ENCODE measurements at regions not wholly inside any gene's neighbourhood (a gene's known extent, or its start where the extent isn't known, plus 50 kb on each side); places are given as distances from the start of the nearest gene placed in this dataset.

DNA sequence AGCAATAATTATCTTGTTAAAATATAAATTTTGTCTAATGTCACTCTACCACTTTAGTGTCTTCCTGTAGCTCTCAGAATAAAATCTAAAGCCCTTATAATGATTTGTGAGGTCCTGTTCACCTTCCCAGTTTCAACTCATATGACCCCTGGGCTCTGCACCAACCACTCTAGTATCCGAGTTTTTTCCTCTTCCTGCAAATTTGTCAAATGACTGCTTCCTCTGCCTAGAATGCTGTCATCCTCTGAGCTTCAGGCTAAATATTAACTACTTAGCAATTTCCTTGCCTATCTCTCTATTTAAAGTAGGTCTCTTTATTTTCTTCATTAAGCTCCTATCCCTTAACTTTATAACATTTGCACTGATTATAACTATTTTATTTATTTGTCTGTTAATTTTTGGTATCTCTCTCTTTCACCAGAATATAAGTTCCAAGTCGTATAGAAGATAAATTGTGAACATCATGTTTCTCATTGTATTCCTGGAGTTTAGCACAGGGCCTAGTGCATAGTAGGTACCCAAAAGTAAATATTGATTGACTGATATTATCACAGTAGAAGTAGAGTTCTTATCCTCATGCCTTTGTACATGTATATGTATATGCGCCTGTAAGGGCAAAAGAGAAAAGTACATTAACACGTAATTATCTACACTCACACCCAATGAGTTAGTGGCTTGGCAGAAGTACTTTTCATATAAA lies 196.0 kb downstream of the BCAT1 start:
- H3K4me3 ChIP-seq: no peak overlapping the region
- FAIRE-seq: no peak
- H3K9me3 ChIP-seq: no peaks in the 10 kb centered on the region
- H3K27ac ChIP-seq: no peak overlapping the region
- ATAC-seq: no peak
- 23% methylated on average over 4 of the region's 4 CpGs for WGBS (ENCODE audit: missing lambda C conversion rate)
- TF ChIP-seq ZNF302 (CRISPR knock-in tag; IDR thresholded peaks at IDR 0.05) (no peak), NPAS2 (CRISPR knock-in tag; IDR thresholded peaks at IDR 0.05; ENCODE audit: borderline replicate concordance) (no peak), RAD21 (conservative IDR thresholded peaks at IDR 0.05 in 1 of 2, IDR thresholded peaks at IDR 0.05 in 1 of 2) (no peak), KDM5A (IDR thresholded peaks at IDR 0.05) (no peak), HOXB13 (CRISPR knock-in tag; IDR thresholded peaks at IDR 0.05; ENCODE audit: low read depth) (no peak), NFE2L2 (conservative IDR thresholded peaks at IDR 0.05; ENCODE audit: low read length) (no peak), CBX2 (IDR thresholded peaks at IDR 0.05; ENCODE audit: borderline replicate concordance, low read depth) (no peak), BCL3 (IDR thresholded peaks at IDR 0.05) (no peak), RCOR1 (IDR thresholded peaks at IDR 0.05; ENCODE audit: low read depth, low read length) (no peak), EP300 (IDR thresholded peaks at IDR 0.05) (no peak), TFCP2L1 (CRISPR knock-in tag; IDR thresholded peaks at IDR 0.05) (no peak)
- TF ChIP-seq, protein P1, sequence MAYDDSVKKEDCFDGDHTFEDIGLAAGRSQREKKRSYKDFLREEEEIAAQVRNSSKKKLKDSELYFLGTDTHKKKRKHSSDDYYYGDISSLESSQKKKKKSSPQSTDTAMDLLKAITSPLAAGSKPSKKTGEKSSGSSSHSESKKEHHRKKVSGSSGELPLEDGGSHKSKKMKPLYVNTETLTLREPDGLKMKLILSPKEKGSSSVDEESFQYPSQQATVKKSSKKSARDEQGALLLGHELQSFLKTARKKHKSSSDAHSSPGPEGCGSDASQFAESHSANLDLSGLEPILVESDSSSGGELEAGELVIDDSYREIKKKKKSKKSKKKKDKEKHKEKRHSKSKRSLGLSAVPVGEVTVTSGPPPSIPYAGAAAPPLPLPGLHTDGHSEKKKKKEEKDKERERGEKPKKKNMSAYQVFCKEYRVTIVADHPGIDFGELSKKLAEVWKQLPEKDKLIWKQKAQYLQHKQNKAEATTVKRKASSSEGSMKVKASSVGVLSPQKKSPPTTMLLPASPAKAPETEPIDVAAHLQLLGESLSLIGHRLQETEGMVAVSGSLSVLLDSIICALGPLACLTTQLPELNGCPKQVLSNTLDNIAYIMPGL (CRISPR knock-in tag; IDR thresholded peaks at IDR 0.05; ENCODE audit: borderline replicate concordance): no peak
- TF ChIP-seq, protein P2, sequence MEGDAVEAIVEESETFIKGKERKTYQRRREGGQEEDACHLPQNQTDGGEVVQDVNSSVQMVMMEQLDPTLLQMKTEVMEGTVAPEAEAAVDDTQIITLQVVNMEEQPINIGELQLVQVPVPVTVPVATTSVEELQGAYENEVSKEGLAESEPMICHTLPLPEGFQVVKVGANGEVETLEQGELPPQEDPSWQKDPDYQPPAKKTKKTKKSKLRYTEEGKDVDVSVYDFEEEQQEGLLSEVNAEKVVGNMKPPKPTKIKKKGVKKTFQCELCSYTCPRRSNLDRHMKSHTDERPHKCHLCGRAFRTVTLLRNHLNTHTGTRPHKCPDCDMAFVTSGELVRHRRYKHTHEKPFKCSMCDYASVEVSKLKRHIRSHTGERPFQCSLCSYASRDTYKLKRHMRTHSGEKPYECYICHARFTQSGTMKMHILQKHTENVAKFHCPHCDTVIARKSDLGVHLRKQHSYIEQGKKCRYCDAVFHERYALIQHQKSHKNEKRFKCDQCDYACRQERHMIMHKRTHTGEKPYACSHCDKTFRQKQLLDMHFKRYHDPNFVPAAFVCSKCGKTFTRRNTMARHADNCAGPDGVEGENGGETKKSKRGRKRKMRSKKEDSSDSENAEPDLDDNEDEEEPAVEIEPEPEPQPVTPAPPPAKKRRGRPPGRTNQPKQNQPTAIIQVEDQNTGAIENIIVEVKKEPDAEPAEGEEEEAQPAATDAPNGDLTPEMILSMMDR (IDR thresholded peaks at IDR 0.05): no peak
- TF ChIP-seq, protein P3, sequence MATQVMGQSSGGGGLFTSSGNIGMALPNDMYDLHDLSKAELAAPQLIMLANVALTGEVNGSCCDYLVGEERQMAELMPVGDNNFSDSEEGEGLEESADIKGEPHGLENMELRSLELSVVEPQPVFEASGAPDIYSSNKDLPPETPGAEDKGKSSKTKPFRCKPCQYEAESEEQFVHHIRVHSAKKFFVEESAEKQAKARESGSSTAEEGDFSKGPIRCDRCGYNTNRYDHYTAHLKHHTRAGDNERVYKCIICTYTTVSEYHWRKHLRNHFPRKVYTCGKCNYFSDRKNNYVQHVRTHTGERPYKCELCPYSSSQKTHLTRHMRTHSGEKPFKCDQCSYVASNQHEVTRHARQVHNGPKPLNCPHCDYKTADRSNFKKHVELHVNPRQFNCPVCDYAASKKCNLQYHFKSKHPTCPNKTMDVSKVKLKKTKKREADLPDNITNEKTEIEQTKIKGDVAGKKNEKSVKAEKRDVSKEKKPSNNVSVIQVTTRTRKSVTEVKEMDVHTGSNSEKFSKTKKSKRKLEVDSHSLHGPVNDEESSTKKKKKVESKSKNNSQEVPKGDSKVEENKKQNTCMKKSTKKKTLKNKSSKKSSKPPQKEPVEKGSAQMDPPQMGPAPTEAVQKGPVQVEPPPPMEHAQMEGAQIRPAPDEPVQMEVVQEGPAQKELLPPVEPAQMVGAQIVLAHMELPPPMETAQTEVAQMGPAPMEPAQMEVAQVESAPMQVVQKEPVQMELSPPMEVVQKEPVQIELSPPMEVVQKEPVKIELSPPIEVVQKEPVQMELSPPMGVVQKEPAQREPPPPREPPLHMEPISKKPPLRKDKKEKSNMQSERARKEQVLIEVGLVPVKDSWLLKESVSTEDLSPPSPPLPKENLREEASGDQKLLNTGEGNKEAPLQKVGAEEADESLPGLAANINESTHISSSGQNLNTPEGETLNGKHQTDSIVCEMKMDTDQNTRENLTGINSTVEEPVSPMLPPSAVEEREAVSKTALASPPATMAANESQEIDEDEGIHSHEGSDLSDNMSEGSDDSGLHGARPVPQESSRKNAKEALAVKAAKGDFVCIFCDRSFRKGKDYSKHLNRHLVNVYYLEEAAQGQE (IDR thresholded peaks at IDR 0.05): no peak
- TF ChIP-seq, protein P4, sequence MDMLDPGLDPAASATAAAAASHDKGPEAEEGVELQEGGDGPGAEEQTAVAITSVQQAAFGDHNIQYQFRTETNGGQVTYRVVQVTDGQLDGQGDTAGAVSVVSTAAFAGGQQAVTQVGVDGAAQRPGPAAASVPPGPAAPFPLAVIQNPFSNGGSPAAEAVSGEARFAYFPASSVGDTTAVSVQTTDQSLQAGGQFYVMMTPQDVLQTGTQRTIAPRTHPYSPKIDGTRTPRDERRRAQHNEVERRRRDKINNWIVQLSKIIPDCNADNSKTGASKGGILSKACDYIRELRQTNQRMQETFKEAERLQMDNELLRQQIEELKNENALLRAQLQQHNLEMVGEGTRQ (IDR thresholded peaks at IDR 0.05): no peak
- no peak overlapping the region for H3K4me2 ChIP-seq
- ChIA-PET CTCF (no interaction called here), POLR2A (no interaction called here)
- H3K4me1 ChIP-seq: no peaks in the 10 kb centered on the region
- no peak for DNase-seq (ENCODE audit: low read depth in 1 of 2, low spot score in 1 of 2)

DNA sequence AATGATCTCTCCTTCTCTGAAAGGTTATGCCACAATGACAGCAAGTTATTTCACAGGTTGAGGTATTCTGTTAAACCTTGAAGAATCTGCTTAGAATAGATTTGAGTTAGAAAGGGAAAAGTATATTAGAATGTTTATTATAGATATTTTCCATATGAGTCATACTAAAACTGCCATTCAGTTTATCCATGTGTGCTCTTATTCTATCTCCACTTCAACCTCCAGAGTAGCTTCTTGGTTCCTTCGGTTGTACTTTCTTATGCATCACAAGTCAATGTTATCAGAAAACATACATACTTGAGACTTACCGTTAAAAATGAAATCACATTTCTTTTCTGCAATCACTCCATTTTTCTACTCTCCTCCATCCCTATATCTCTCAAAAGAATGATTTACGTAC lies 197.7 kb downstream of the BCAT1 start:
- FAIRE-seq (no peak), DNase-seq (ENCODE audit: low read depth in 1 of 2, low spot score in 1 of 2) (no peak), ATAC-seq (no peak)
- Histone ChIP-seq H3K4me1 (no peaks in the 10 kb centered on the region), H3K9me3 (no peaks in the 10 kb centered on the region), H3K27ac (no peak overlapping the region), H3K4me2 (no peak overlapping the region), H3K4me3 (no peak overlapping the region)
- 40% methylated on average over 3 of the region's 3 CpGs for WGBS (ENCODE audit: missing lambda C conversion rate)
- TF ChIP-seq, protein P5, sequence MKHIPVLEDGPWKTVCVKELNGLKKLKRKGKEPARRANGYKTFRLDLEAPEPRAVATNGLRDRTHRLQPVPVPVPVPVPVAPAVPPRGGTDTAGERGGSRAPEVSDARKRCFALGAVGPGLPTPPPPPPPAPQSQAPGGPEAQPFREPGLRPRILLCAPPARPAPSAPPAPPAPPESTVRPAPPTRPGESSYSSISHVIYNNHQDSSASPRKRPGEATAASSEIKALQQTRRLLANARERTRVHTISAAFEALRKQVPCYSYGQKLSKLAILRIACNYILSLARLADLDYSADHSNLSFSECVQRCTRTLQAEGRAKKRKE (CRISPR knock-in tag; IDR thresholded peaks at IDR 0.05; ENCODE audit: low read depth): no peak
- ChIA-PET POLR2A (no interaction called here), CTCF (interaction anchor here (0.6 kb wide), 1 partner anchor 222 kb away, joined by 3 read pairs; no protein-coding TSS in a partner anchor)
